SK-N-SH treated with all-trans-retinoic acid at 6 μM for 48 hours (cell line): ENCODE measurements at regions not wholly inside any gene's neighbourhood (a gene's known extent, or its start where the extent isn't known, plus 50 kb on each side); places are given as distances from the start of the nearest gene placed in this dataset.

Source experiments
- ATAC-seq: fragments of 200-7000 bp; cut with Tn5 transposase; 3 replicates; pipeline ENCODE4 v1.9.1; 2020; ENCODE audit warnings: mild to moderate bottlenecking, moderate library complexity
- ARNTL ChIP-seq: fragments of 450-650 bp; formaldehyde crosslinking; IDR thresholded peaks from 2 replicates; pipeline ENCODE4 v1.5.0; 2020; ENCODE audit warnings: low read depth, mild to moderate bottlenecking, moderate library complexity, borderline replicate concordance
- BACH2 ChIP-seq: fragments of 250-450 bp; sonication (Bioruptor Pico); IDR thresholded peaks from 2 replicates; pipeline ENCODE4 v1.9.0; 2021; ENCODE audit warnings: mild to moderate bottlenecking, borderline replicate concordance
- CSDC2 ChIP-seq: fragments of 250-450 bp; sonication (Bioruptor Pico); IDR thresholded peaks from 2 replicates; pipeline ENCODE4 v1.5.0; 2020; ENCODE audit warnings: mild to moderate bottlenecking, moderate library complexity
- ISL1 ChIP-seq: fragments of 250-450 bp; sonication (Bioruptor Pico); IDR thresholded peaks from 2 replicates; pipeline ENCODE4 v2.1.2; 2022; ENCODE audit warnings: mild to moderate bottlenecking, moderate library complexity
- OSR1 ChIP-seq: fragments of 250-450 bp; sonication (Bioruptor Pico); IDR thresholded peaks from 2 replicates; pipeline ENCODE4 v1.8.0; 2022; ENCODE audit warnings: moderate library complexity, mild to moderate bottlenecking, inconsistent platforms
- RARB ChIP-seq: fragments of 250-450 bp; sonication (Bioruptor Pico); IDR thresholded peaks from 2 replicates; pipeline ENCODE4 v1.8.0; 2021; ENCODE audit warnings: mild to moderate bottlenecking, moderate library complexity
- SNAI2 ChIP-seq: fragments of 250-450 bp; sonication (Bioruptor Pico); IDR thresholded peaks from 2 replicates; pipeline ENCODE4 v1.5.0; 2020; ENCODE audit warnings: mild to moderate bottlenecking, moderate library complexity
- TCF4 ChIP-seq: fragments of 250-450 bp; sonication (Bioruptor Pico); IDR thresholded peaks from 2 replicates; pipeline ENCODE4 v1.8.0; 2021; ENCODE audit warnings: mild to moderate bottlenecking, moderate library complexity, borderline replicate concordance
- TOX ChIP-seq: fragments of 250-450 bp; sonication (Bioruptor Pico); IDR thresholded peaks from 2 replicates; pipeline ENCODE4 v1.8.0; 2021; ENCODE audit warnings: mild to moderate bottlenecking, moderate library complexity, borderline replicate concordance
- ZC3H10 ChIP-seq: fragments of 250-450 bp; sonication (Bioruptor Pico); IDR thresholded peaks from 2 replicates; pipeline ENCODE4 v1.5.1; 2021; ENCODE audit warnings: mild to moderate bottlenecking, moderate library complexity
- ZFP3 ChIP-seq: fragments of 250-450 bp; sonication (Bioruptor Pico); IDR thresholded peaks from 2 replicates; pipeline ENCODE4 v1.5.0; 2020; ENCODE audit warnings: mild to moderate bottlenecking, moderate library complexity
- ZFP30 ChIP-seq: fragments of 450-650 bp; formaldehyde crosslinking; IDR thresholded peaks from 2 replicates; pipeline ENCODE4 v1.5.0; 2022; ENCODE audit warnings: mild to moderate bottlenecking, moderate library complexity
- ZNF70 ChIP-seq: fragments of 450-650 bp; formaldehyde crosslinking; IDR thresholded peaks from 2 replicates; pipeline ENCODE4 v1.5.0; 2020; ENCODE audit warnings: mild to moderate bottlenecking, moderate library complexity
- ZNF8 ChIP-seq: fragments of 450-650 bp; formaldehyde crosslinking; IDR thresholded peaks from 2 replicates; pipeline ENCODE4 v1.5.0; 2020; ENCODE audit warnings: mild to moderate bottlenecking, moderate library complexity
- TF ChIP-seq, protein P1 (sequence below): fragments of 250-450 bp; sonication (Bioruptor Pico); IDR thresholded peaks from 2 replicates; pipeline ENCODE4 v1.5.0; 2020; ENCODE audit warnings: mild to moderate bottlenecking, moderate library complexity
- TF ChIP-seq, protein P2 (sequence below): fragments of 250-450 bp; sonication (Bioruptor Pico); IDR thresholded peaks from 2 replicates; pipeline ENCODE4 v1.5.1; 2021; ENCODE audit warnings: mild to moderate bottlenecking, moderate library complexity
- TF ChIP-seq, protein P3 (sequence below): fragments of 250-450 bp; sonication (Bioruptor Pico); IDR thresholded peaks from 2 replicates; pipeline ENCODE4 v1.8.0; 2020; ENCODE audit warnings: mild to moderate bottlenecking, moderate library complexity, borderline replicate concordance
- TF ChIP-seq, protein P4 (sequence below): fragments of 250-450 bp; sonication (Bioruptor Pico); IDR thresholded peaks from 2 replicates; pipeline ENCODE4 v1.5.1; 2020; ENCODE audit warnings: low read depth, mild to moderate bottlenecking, moderate library complexity
- TF ChIP-seq, protein P5 (sequence below): fragments of 250-450 bp; sonication (Bioruptor Pico); IDR thresholded peaks from 2 replicates; pipeline ENCODE4 v1.8.0; 2021; ENCODE audit warnings: low read depth, mild to moderate bottlenecking, moderate library complexity, borderline replicate concordance

DNA sequence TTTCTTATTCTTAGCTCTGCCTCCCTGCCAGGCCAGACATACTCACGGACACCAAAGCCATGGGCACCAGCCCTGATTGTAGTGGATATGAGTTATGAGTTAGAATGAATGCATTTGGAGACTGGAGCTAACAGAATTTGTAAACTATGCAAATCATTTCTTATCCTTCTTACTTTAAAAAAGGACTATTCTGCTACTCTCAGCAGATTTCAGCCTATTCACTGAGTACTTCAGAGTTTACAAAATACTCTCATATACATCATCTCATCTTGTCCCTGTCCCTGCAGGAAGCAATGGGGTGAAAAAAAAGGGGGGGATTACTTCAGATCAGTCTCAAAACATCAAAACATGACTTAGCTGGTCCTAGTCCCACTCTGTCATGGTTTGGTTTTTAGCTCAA is 541.4 kb upstream of the PLXNA2 start:
- no peak for ATAC-seq

DNA sequence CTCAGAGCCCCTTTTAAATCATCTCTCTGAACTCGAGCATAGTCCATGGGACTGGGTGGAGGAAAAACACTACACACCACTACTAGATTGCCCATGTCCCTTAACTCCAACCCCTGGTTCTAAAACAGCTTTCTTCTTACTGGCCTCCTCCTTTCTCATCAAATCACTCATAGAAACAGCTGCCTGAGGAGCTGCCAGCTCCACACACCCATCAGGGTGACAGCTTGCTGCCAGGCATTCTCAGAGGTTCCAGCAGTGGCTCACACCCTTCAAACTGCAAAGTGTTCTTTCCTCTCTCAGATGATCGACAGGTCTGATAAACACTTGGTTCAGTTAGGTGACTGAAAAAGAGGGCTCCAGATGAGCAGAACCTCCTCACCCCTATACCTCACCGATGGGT is 543.0 kb upstream of the PLXNA2 start:
- no peak for ATAC-seq
- TF ChIP-seq ISL1 (no peak), TOX (CRISPR knock-in tag) (no peak), ARNTL (CRISPR knock-in tag) (no peak), OSR1 (CRISPR knock-in tag) (no peak), CSDC2 (CRISPR knock-in tag) (no peak), ZNF8 (CRISPR knock-in tag) (no peak), ZC3H10 (no peak), ZNF70 (CRISPR knock-in tag) (no peak), RARB (CRISPR knock-in tag) (no peak)
- TF ChIP-seq, protein P1, sequence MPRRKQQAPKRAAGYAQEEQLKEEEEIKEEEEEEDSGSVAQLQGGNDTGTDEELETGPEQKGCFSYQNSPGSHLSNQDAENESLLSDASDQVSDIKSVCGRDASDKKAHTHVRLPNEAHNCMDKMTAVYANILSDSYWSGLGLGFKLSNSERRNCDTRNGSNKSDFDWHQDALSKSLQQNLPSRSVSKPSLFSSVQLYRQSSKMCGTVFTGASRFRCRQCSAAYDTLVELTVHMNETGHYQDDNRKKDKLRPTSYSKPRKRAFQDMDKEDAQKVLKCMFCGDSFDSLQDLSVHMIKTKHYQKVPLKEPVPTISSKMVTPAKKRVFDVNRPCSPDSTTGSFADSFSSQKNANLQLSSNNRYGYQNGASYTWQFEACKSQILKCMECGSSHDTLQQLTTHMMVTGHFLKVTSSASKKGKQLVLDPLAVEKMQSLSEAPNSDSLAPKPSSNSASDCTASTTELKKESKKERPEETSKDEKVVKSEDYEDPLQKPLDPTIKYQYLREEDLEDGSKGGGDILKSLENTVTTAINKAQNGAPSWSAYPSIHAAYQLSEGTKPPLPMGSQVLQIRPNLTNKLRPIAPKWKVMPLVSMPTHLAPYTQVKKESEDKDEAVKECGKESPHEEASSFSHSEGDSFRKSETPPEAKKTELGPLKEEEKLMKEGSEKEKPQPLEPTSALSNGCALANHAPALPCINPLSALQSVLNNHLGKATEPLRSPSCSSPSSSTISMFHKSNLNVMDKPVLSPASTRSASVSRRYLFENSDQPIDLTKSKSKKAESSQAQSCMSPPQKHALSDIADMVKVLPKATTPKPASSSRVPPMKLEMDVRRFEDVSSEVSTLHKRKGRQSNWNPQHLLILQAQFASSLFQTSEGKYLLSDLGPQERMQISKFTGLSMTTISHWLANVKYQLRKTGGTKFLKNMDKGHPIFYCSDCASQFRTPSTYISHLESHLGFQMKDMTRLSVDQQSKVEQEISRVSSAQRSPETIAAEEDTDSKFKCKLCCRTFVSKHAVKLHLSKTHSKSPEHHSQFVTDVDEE (CRISPR knock-in tag), result no peak
- TF ChIP-seq, protein P2, sequence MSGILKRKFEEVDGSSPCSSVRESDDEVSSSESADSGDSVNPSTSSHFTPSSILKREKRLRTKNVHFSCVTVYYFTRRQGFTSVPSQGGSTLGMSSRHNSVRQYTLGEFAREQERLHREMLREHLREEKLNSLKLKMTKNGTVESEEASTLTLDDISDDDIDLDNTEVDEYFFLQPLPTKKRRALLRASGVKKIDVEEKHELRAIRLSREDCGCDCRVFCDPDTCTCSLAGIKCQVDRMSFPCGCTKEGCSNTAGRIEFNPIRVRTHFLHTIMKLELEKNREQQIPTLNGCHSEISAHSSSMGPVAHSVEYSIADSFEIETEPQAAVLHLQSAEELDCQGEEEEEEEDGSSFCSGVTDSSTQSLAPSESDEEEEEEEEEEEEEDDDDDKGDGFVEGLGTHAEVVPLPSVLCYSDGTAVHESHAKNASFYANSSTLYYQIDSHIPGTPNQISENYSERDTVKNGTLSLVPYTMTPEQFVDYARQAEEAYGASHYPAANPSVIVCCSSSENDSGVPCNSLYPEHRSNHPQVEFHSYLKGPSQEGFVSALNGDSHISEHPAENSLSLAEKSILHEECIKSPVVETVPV (CRISPR knock-in tag), result no peak
- TF ChIP-seq, protein P3, sequence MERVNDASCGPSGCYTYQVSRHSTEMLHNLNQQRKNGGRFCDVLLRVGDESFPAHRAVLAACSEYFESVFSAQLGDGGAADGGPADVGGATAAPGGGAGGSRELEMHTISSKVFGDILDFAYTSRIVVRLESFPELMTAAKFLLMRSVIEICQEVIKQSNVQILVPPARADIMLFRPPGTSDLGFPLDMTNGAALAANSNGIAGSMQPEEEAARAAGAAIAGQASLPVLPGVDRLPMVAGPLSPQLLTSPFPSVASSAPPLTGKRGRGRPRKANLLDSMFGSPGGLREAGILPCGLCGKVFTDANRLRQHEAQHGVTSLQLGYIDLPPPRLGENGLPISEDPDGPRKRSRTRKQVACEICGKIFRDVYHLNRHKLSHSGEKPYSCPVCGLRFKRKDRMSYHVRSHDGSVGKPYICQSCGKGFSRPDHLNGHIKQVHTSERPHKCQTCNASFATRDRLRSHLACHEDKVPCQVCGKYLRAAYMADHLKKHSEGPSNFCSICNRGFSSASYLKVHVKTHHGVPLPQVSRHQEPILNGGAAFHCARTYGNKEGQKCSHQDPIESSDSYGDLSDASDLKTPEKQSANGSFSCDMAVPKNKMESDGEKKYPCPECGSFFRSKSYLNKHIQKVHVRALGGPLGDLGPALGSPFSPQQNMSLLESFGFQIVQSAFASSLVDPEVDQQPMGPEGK (CRISPR knock-in tag), result no peak
- TF ChIP-seq, protein P4, sequence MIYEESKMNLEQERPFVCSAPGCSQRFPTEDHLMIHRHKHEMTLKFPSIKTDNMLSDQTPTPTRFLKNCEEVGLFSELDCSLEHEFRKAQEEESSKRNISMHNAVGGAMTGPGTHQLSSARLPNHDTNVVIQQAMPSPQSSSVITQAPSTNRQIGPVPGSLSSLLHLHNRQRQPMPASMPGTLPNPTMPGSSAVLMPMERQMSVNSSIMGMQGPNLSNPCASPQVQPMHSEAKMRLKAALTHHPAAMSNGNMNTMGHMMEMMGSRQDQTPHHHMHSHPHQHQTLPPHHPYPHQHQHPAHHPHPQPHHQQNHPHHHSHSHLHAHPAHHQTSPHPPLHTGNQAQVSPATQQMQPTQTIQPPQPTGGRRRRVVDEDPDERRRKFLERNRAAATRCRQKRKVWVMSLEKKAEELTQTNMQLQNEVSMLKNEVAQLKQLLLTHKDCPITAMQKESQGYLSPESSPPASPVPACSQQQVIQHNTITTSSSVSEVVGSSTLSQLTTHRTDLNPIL (CRISPR knock-in tag), result no peak
- TF ChIP-seq, protein P5, sequence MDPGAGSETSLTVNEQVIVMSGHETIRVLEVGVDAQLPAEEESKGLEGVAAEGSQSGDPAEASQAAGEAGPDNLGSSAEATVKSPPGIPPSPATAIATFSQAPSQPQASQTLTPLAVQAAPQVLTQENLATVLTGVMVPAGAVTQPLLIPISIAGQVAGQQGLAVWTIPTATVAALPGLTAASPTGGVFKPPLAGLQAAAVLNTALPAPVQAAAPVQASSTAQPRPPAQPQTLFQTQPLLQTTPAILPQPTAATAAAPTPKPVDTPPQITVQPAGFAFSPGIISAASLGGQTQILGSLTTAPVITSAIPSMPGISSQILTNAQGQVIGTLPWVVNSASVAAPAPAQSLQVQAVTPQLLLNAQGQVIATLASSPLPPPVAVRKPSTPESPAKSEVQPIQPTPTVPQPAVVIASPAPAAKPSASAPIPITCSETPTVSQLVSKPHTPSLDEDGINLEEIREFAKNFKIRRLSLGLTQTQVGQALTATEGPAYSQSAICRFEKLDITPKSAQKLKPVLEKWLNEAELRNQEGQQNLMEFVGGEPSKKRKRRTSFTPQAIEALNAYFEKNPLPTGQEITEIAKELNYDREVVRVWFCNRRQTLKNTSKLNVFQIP (CRISPR knock-in tag), result no peak

More for the DNA sequence above, 541.4 kb upstream of the PLXNA2 start:
- TF ChIP-seq TCF4 (CRISPR knock-in tag) (no peak), OSR1 (CRISPR knock-in tag) (no peak), ZNF8 (CRISPR knock-in tag) (no peak), ZFP30 (CRISPR knock-in tag) (no peak), RARB (CRISPR knock-in tag) (no peak), SNAI2 (CRISPR knock-in tag) (no peak), TOX (CRISPR knock-in tag) (no peak), BACH2 (CRISPR knock-in tag) (no peak), ISL1 (no peak), ZFP3 (CRISPR knock-in tag) (no peak)
- TF ChIP-seq, protein P5 (CRISPR knock-in tag), result no peak
- TF ChIP-seq, protein P1 (CRISPR knock-in tag), result no peak
- TF ChIP-seq, protein P3 (CRISPR knock-in tag), result no peak
- TF ChIP-seq, all 23 proteins: peak for 0
